ENCODE measurements at regions not wholly inside any gene's neighbourhood (a gene's known extent, or its start where the extent isn't known, plus 50 kb on each side); places are given as distances from the start of the nearest gene placed in this dataset.
"Not testable (repeated sequence)": the region's sequence is repeated elsewhere in the genome, so short reads cannot be mapped to it uniquely, and the experiment has no call there.

- H3K27me3 Mint-ChIP-seq (ENCODE audit: unreplicated experiment); H3K4me1 Mint-ChIP-seq (ENCODE audit: unreplicated experiment); H3K27ac Mint-ChIP-seq (ENCODE audit: unreplicated experiment); H3K36me3 Mint-ChIP-seq (ENCODE audit: unreplicated experiment); H3K4me3 Mint-ChIP-seq (ENCODE audit: unreplicated experiment): not testable (repeated sequence)
- DNase-seq (ENCODE audit: extremely low spot score, unreplicated experiment) = peak; percentile 36
- H3K9me3 Mint-ChIP-seq (ENCODE audit: unreplicated experiment) = peaks cover 14% of the 10 kb centered on the region
Measured at GRCh38 chr21:10270211-10270610, 251.2 kb upstream of the TPTE start.

GRCh38 chr21:10271666-10272207 is 249.6 kb upstream of the TPTE start:
- not testable (repeated sequence) for H3K27ac Mint-ChIP-seq (ENCODE audit: unreplicated experiment); H3K36me3 Mint-ChIP-seq (ENCODE audit: unreplicated experiment); H3K27me3 Mint-ChIP-seq (ENCODE audit: unreplicated experiment); H3K4me1 Mint-ChIP-seq (ENCODE audit: unreplicated experiment); H3K4me3 Mint-ChIP-seq (ENCODE audit: unreplicated experiment)
- peaks cover 14% of the 10 kb centered on the region for H3K9me3 Mint-ChIP-seq (ENCODE audit: unreplicated experiment)
- DNase-seq (ENCODE audit: extremely low spot score, unreplicated experiment) = peak; percentile 79

- peaks cover 14% of the 10 kb centered on the region for H3K9me3 Mint-ChIP-seq (ENCODE audit: unreplicated experiment)
- H3K27me3 Mint-ChIP-seq (ENCODE audit: unreplicated experiment) = no peaks in the 10 kb centered on the region
- TF ChIP-seq, protein P1, sequence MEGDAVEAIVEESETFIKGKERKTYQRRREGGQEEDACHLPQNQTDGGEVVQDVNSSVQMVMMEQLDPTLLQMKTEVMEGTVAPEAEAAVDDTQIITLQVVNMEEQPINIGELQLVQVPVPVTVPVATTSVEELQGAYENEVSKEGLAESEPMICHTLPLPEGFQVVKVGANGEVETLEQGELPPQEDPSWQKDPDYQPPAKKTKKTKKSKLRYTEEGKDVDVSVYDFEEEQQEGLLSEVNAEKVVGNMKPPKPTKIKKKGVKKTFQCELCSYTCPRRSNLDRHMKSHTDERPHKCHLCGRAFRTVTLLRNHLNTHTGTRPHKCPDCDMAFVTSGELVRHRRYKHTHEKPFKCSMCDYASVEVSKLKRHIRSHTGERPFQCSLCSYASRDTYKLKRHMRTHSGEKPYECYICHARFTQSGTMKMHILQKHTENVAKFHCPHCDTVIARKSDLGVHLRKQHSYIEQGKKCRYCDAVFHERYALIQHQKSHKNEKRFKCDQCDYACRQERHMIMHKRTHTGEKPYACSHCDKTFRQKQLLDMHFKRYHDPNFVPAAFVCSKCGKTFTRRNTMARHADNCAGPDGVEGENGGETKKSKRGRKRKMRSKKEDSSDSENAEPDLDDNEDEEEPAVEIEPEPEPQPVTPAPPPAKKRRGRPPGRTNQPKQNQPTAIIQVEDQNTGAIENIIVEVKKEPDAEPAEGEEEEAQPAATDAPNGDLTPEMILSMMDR (IDR thresholded peaks at IDR 0.05) = no peak
- no peak overlapping the region for H3K27ac Mint-ChIP-seq (ENCODE audit: unreplicated experiment)
- H3K4me1 Mint-ChIP-seq (ENCODE audit: unreplicated experiment) = no peaks in the 10 kb centered on the region
- H3K4me3 Mint-ChIP-seq (ENCODE audit: unreplicated experiment) = no peak overlapping the region
- peak; percentile 64 for DNase-seq (ENCODE audit: extremely low spot score, unreplicated experiment)
- no peaks in the 10 kb centered on the region for H3K36me3 Mint-ChIP-seq (ENCODE audit: unreplicated experiment)
Measured at GRCh38 chr21:10272216-10272615, 249.2 kb upstream of the TPTE start.

DNA sequence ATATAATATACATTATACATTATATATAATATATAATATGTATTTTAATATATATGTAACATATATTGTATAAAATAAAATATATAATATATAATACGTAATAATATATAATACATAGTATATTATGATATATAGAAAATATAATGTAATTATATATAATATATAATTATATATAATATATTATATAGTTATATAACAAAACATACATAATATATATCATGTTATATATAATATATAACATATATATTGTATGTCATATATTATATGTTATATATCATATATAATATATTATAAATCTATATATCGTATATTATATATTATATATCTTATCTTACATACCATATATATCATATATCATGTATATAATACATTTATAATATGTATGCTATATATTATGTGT is 248.2 kb upstream of the TPTE start:
- DNase-seq (ENCODE audit: extremely low spot score, unreplicated experiment) = no peak

DNA sequence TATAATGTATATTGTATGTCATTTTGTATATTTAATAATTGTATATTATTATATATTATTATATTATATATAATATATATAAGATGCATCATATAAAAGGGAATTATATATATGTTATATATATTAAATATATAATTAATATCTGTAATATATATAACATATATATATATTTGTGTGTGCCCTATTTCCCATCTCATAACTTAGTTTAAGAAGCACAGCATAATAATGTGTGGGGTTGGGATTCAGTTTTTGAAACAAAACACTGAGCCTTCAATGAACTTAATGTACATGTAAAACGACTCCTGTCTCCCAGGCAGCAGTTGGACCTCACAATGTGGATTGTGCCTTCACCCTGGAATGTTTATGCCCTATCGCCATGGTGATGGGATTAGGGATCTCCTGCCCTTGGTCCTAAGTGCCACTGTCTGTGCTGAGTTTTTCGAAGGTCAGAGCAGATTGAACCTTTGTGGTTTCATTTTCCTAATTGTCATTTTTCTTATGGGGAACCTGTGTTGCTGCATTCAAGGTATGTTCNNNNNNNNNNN is 247.5 kb upstream of the TPTE start:
- H3K27ac Mint-ChIP-seq (ENCODE audit: unreplicated experiment); H3K4me1 Mint-ChIP-seq (ENCODE audit: unreplicated experiment); H3K27me3 Mint-ChIP-seq (ENCODE audit: unreplicated experiment); H3K4me3 Mint-ChIP-seq (ENCODE audit: unreplicated experiment); H3K36me3 Mint-ChIP-seq (ENCODE audit: unreplicated experiment): not testable (repeated sequence)
- H3K9me3 Mint-ChIP-seq (ENCODE audit: unreplicated experiment) = peaks cover 14% of the 10 kb centered on the region
- peak; percentile 44 for DNase-seq (ENCODE audit: extremely low spot score, unreplicated experiment)

More for the DNA sequence above, 248.2 kb upstream of the TPTE start:
- Mint-ChIP-seq H3K27ac (ENCODE audit: unreplicated experiment) (no peak overlapping the region), H3K9me3 (ENCODE audit: unreplicated experiment) (peaks cover 14% of the 10 kb centered on the region), H3K36me3 (ENCODE audit: unreplicated experiment) (no peaks in the 10 kb centered on the region), H3K4me1 (ENCODE audit: unreplicated experiment) (no peaks in the 10 kb centered on the region), H3K4me3 (ENCODE audit: unreplicated experiment) (no peak overlapping the region), H3K27me3 (ENCODE audit: unreplicated experiment) (no peaks in the 10 kb centered on the region)
- TF ChIP-seq, protein P1 (IDR thresholded peaks at IDR 0.05) = no peak

All from osteocyte (in vitro differentiated cells).